Testis (tissue), 2 donors: ENCODE measurements at regions not wholly inside any gene's neighbourhood (a gene's known extent, or its start where the extent isn't known, plus 50 kb on each side); places are given as distances from the start of the nearest gene placed in this dataset.

Experiments
- CTCF ChIP-seq, 3 experiments: fragments of 450-650 bp in 2 of 3; fragments of 200-600 bp in 1 of 3; sonication (generic) in 1 of 3; IDR thresholded peaks; one replicate each; pipeline ENCODE4 v1.5.1; 2016 to 2019; ENCODE audit warnings: antibody characterized with exemption in 3 of 3, mild to moderate bottlenecking in 2 of 3, moderate library complexity in 1 of 3
- POLR2A ChIP-seq: fragments of 450-650 bp; IDR thresholded peaks from one replicate; pipeline ENCODE4 v1.6.1; 2017; ENCODE audit warnings: antibody characterized with exemption, mild to moderate bottlenecking, moderate library complexity

DNA sequence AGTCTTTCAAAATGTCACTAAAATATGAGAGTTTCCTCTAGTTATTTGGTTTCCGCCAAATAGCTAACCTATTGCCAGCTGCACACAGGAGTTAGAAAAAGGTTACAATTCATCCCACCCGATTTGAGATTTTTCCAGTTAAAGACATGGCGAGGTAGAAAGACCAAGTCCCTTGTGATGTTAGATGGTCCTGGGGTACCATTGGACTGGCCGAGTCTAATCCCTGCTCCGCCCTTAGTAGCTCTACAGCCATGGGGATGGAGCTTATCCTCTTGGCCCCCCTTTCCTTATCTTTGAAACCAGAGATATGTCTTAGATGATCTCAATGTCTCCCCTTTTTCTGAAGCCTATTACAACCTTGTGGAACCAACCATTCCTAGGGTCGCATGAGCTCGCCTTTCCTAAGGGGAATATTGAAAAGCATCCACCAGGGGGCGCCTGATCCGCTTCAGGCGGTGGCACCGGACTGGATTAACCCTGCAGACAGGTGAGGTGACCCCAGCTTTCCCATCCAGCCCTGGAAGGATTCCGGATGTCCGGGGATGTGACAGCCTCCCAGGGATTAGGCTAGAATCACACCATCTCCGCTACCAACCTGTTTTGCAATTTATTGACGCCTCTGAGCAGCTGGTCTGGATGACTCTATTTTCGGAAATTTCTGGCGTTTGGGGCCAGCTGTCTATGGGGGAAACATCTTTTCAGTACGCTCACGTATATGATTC, 68.3 kb upstream of the SIM2 start:
- TF ChIP-seq CTCF (IDR thresholded peaks at IDR 0.05), result peak; percentile 35 to 84 (median 60)
- no peak for TF ChIP-seq POLR2A
